ENCODE measurements at regions not wholly inside any gene's neighbourhood (a gene's known extent, or its start where the extent isn't known, plus 50 kb on each side); places are given as distances from the start of the nearest gene placed in this dataset.

DNA sequence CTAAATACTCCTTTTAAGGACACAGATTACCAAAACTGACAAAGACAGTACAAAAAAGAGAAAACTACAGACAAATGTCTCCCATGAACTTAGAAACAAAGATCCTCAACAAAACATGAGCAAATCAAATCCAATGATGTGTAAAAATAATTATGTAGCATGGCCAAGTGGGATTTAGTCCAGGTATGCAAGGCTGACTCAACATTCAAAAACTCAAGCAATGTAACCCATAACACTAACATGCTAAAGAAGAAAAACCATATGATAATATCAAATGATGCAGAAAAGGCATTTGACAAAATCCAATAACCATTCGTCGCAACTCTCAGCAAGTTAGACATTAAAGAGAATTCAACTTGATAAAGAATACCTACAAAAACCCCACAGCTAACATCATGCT lies 239.0 kb upstream of the KLHL29 start:
- TF ChIP-seq, protein P1, sequence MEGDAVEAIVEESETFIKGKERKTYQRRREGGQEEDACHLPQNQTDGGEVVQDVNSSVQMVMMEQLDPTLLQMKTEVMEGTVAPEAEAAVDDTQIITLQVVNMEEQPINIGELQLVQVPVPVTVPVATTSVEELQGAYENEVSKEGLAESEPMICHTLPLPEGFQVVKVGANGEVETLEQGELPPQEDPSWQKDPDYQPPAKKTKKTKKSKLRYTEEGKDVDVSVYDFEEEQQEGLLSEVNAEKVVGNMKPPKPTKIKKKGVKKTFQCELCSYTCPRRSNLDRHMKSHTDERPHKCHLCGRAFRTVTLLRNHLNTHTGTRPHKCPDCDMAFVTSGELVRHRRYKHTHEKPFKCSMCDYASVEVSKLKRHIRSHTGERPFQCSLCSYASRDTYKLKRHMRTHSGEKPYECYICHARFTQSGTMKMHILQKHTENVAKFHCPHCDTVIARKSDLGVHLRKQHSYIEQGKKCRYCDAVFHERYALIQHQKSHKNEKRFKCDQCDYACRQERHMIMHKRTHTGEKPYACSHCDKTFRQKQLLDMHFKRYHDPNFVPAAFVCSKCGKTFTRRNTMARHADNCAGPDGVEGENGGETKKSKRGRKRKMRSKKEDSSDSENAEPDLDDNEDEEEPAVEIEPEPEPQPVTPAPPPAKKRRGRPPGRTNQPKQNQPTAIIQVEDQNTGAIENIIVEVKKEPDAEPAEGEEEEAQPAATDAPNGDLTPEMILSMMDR (IDR thresholded peaks at IDR 0.05 in 4 of 5, conservative IDR thresholded peaks at IDR 0.05 in 1 of 5), result no peak
- no peak for TF ChIP-seq POLR2A (IDR thresholded peaks at IDR 0.05)

Data from gastrocnemius medialis (tissue), 4 donors.